GM18907 (cell line): ENCODE measurements at regions not wholly inside any gene's neighbourhood (a gene's known extent, or its start where the extent isn't known, plus 50 kb on each side); places are given as distances from the start of the nearest gene placed in this dataset.

Experiments
- ATAC-seq: cut with Tn5 transposase; IDR thresholded peaks from one replicate; pipeline ENCODE4 v1.9.1; 2021; ENCODE audit warnings: mild to moderate bottlenecking, moderate library complexity; ENCODE audit not compliant: unreplicated experiment

GRCh38 chr14:95466506-95466905, 49.9 kb downstream of the SYNE3 start:
- no peak for ATAC-seq

- ATAC-seq: no peak
These were observed 50.5 kb downstream of the SYNE3 start for GRCh38 chr14:95465936-95466335.

GRCh38 chr14:95465358-95465757, 51.1 kb downstream of the SYNE3 start:
- ATAC-seq: no peak

DNA sequence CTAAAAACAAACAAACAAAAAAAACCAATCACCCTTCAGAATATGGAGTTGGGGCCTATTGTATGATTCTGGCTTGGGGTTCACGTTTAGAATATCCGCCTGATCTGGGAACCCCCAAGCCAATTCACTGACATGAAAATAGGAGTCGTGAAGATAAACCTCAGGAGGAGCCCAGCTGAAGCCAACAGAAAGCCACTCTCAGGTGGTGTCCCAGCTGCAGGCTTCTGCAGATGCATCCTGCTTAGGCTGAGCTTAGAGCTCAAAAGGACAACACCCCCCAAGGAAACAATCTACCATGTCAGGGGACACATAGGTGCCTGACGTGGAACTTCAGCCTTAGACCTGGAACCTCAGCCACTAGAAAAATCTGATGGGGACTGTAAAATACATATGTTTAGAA, 51.9 kb downstream of the SYNE3 start:
- ATAC-seq: no peak

GRCh38 chr14:95464103-95464502, 52.3 kb downstream of the SYNE3 start:
- peak; percentile 45 for ATAC-seq

DNA sequence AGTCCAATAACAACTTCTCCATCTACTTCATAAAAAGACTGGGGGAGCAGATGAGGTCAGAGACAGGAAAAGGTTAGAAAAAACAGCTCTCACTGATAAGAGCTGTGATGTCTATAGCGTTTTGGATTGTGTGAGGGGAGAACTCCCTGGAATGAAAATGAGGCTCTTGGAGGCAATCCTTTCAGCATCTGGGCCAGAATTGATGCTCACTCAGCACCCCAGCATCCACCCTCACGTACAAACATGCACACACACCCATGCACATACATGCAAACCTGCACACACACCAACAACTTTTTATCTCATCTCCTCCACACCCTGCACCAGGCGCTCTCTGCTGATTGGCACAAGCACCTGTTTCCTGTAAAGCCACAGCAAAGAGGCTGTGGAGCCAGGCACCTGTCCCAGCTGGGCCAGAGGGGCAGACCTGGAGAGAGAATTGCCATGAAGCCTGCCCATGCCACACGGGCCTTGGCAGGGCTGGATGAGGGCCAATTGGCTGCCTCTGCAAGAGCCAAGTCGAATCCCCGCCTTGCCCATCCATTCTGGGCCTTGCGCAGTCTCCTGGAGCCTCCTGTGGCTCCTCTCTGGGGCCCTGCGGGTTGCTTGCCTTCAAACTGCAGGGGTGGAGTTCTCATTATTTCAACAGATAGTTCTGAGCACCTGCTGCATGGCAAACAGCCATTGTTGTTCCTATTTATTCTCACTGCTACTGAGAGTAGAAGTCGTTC, 53.1 kb downstream of the SYNE3 start:
- peak; percentile 41 for ATAC-seq

DNA sequence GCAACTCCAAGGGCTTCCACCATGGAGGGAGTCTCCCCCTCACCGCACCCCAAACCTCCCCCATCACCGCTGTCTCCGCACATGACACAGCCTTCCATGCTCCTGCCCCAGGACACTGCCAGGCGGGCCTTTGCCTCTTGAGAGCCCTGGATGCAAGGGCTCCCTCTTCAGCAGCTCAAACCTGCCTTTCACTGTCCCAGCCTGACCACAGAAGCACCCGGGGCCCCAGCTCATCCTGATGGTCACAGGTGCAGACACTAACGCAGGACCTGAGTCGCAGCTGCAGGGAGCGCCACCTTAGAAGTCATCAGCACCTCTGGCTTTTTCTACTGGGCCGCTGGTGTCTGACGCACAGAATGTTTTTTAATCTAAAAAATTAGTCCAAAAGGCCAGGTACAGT, 54.0 kb downstream of the SYNE3 start:
- ATAC-seq: no peak

DNA sequence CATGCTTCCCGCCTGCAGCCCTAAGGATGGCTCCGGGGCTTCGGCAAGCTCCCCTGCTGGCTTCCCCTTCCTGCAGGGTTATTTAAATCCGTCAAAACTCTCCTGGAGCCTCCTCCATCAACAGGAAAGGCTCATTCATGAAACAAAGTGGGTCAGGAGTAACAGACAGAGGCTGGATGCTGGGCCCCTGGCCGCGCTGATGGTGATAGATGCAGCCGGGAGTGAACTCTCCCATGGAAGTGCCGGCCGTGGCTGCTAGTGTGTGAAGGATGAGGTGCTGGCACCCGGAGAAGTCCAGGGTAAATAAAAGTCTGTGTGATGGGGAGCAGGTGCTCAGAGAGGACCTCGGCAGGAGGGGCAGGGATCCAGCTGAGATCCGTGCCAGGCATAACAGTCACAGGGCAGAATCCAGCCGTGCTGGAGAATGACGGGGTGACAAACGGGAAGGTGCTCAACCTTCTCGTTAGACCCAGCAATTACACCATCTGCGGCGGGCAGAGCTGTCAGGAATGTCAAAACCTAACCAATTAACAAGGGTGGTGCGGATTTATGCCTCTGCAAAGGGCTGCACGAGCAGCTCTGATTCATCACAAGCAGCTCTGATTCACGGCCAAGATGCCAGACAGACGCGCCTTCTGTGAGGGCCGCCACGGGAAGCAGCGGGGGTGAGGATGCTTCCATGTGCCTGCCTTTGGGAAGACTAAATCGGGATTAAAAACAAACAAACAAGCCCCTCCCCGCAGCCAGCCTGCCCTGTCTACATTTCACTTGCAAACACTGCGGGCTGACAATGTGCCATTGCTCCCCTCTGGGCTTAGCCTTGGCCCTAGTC, 55.6 kb downstream of the SYNE3 start:
- ATAC-seq: no peak

GRCh38 chr14:95458906-95459305, 57.5 kb downstream of the SYNE3 start:
- ATAC-seq: no peak

GRCh38 chr14:95458459-95458858, 58.0 kb downstream of the SYNE3 start:
- no peak for ATAC-seq

- no peak for ATAC-seq
These were observed 60.2 kb downstream of the SYNE3 start for GRCh38 chr14:95456281-95456680.

GRCh38 chr14:95455246-95455645, 61.2 kb downstream of the SYNE3 start:
- ATAC-seq: no peak

DNA sequence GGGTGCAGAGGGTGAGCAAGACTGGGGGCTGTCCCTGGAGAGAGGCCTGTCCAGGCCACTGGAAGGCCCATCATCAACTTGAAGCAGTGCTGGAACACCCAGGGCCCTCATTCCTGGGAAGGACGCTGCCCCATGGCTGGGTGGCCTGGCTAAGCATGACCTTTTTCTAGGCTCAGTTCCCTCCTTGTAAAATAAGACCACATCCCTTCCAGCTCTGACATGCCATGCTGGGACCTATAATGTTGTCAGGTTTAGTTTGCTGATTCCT, 62.8 kb downstream of the SYNE3 start:
- ATAC-seq: no peak

DNA sequence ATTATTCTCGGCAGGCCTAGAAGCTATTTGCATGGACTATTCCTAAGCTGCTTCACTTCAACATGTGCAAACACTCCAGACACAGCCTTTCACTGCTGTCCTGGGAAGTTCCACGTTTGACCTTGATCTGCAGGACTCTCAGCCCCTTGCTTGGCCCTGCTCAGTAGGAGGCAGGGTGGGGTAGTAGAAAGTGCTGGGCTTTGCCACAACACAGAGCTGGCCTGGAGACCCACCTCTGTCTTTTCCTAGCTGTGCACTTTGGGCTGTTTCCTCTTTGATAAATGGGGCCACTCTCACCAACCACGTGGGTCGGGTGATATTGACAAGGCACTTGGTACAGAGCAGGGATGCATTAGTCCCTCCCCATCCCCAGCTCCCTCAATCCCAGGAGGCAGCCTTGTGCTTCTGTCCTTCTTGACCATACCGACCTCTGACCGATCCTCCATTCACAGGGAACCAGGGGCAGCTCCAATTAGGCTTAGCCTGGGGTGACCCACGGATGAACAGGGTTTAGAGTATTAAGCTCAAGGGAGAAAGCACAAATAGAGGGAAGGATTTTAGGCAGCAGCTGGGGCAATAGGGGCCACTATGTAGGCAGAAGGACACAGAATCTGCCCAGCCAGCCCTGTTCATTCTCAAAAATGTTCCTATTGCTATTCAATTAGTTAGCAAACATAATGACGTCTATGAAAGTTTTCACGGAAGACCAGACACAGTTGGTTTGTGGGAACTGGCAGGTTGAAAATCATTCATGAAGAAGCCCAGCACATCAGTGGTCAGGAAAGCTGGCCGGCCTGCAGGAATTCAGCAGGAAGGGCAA, 63.3 kb downstream of the SYNE3 start:
- no peak for ATAC-seq

DNA sequence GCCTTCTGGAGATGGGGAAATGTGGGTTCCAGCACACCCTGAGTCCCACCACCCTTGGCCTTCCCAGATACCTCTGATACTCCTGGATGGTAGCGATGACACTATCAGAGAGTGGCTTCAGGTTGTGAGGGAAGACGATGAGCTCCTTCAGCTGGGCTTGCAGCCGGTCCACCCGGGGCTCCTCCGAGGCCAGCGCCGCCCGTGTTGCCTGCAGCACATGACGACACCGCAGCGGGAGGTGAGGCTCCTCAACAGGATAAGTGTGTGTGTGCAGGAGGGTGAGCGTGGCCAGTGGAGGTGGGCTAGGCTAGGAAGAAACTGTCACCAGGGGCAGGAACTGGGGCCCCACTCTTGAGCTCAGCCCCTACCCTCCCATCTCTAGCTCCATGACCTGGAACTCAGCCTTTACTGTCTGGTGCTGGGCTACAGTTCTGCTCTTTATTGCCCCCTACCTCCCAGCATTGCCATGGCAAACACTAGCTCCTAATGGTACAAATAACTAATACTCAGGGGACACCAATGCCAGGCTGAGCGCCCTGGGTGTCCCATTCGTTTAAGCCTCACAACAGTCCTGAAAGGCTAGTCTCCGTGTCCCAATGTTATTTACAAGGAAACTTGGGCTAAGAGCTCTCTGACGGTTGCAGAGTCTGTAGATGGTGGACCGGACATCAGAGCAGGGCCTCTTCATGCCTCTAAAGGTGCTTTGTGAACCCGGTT, 64.1 kb downstream of the SYNE3 start:
- no peak for ATAC-seq

- ATAC-seq: no peak
These were observed 67.3 kb downstream of the SYNE3 start for GRCh38 chr14:95449131-95449530.

GRCh38 chr14:95446470-95446869, 70.0 kb downstream of the SYNE3 start:
- ATAC-seq: no peak

DNA sequence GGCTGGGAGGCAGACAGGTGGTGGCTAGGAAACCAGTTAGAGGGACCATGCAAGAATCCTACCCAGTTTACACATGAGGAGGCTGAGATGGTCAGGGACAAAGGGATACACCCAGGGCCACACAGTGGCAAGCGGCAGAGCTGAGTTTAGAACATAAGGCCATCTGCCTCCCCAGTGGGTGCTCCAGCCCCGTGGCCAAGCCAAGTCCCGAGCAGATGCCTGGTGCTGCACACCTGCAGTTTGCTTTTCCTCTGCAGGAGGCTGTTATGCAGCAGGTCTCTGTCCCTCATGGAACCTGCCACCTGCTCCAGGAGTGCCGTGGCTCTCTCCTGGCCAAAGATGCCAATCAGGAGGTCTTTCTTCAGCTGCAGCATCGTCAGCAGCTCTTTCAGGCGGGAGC, 70.8 kb downstream of the SYNE3 start:
- ATAC-seq: no peak

- ATAC-seq: no peak
These were observed 71.3 kb downstream of the SYNE3 start for GRCh38 chr14:95445161-95445560.

DNA sequence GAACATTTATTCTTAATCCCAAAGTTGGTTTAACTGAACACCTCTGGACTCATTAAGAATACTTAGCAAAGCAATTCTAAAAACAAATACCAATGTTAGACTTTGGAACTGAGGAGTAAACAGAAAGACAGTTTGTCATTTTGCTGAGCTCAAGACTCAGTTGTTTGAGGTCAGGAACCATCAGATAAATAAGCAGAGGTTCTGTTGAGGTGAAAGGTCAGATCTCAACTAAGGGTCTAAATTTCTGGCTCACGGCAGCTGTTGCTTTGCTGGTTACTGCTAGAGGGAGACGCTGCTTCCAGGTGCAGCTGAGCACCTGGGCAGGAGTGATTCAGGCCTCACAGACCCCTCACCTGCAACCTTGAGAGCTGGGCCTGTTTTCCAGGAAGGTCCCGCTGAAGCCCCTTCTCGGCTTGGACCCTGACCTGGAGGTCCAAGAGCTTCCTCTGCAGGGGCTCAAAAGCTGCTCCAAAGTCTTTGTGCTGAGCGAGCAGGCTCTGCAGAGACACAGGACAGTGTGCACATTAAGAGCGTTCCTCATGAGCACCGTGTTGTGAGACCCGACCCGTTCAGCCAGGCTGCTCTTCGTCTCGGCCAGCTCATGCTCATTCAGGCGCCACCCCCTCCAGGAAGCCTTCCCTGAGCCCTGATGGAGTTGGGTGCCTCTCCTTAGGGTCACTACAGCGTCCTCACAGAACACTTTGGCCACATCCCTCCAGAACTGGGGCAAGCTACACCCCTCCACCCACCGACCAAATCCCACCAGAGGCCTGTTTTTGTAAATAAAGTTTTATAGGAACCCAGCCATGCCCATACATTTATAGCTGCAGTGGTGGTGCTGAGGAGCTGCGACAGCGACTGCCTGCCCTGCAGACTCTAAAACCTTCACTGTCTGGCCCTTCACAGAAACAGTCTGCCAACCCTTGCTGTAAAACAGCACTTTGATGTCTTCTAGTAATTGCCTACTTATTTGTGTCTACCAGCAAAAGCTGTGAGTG, 72.0 kb downstream of the SYNE3 start:
- ATAC-seq: no peak
